ENCODE measurements at regions not wholly inside any gene's neighbourhood (a gene's known extent, or its start where the extent isn't known, plus 50 kb on each side); places are given as distances from the start of the nearest gene placed in this dataset.
A peak's percentile ranks its signal among the peaks of the same experiment; 100 is the strongest.

GRCh38 chr3:31254483-31254882, 278.2 kb upstream of the STT3B start:
- DNase-seq, result no peak

- DNase-seq, result no peak
Observed at GRCh38 chr3:31255007-31255581, 277.6 kb upstream of the STT3B start.

GRCh38 chr3:31262201-31262600, 270.5 kb upstream of the STT3B start:
- no peak for DNase-seq

- no peak for DNase-seq
Observed at GRCh38 chr3:31263897-31264296, 268.8 kb upstream of the STT3B start.

GRCh38 chr3:31265646-31266428, 266.9 kb upstream of the STT3B start:
- DNase-seq, result no peak

GRCh38 chr3:31268868-31269267, 263.9 kb upstream of the STT3B start:
- no peak for DNase-seq

- DNase-seq, result no peak
Observed at GRCh38 chr3:31270010-31270409, 262.7 kb upstream of the STT3B start.

- peak; percentile 49 for DNase-seq
Observed at GRCh38 chr3:31274326-31275024, 258.2 kb upstream of the STT3B start.

GRCh38 chr3:31275038-31275572, 257.6 kb upstream of the STT3B start:
- peak; percentile 64 for DNase-seq

- no peak for DNase-seq
Observed at GRCh38 chr3:31275583-31275982, 257.1 kb upstream of the STT3B start.

- DNase-seq, result peak; percentile 6
Observed at GRCh38 chr3:31277582-31277981, 255.1 kb upstream of the STT3B start.

GRCh38 chr3:31278532-31278931, 254.2 kb upstream of the STT3B start:
- no peak for DNase-seq

- no peak for DNase-seq
Observed at GRCh38 chr3:31284776-31285175, 247.9 kb upstream of the STT3B start.

GRCh38 chr3:31285833-31286486, 246.8 kb upstream of the STT3B start:
- DNase-seq, result no peak

GRCh38 chr3:31288224-31288623, 244.5 kb upstream of the STT3B start:
- DNase-seq, result no peak

- DNase-seq, result peak; percentile 25
Observed at GRCh38 chr3:31288641-31289100, 244.1 kb upstream of the STT3B start.

GRCh38 chr3:31289584-31289983, 243.1 kb upstream of the STT3B start:
- no peak for DNase-seq

GRCh38 chr3:31290046-31290445, 242.7 kb upstream of the STT3B start:
- no peak for DNase-seq

- DNase-seq, result no peak
Observed at GRCh38 chr3:31291818-31292217, 240.9 kb upstream of the STT3B start.

GRCh38 chr3:31294430-31295149, 238.1 kb upstream of the STT3B start:
- peak; percentile 9 for DNase-seq

- no peak for DNase-seq
Observed at GRCh38 chr3:31295150-31295765, 237.5 kb upstream of the STT3B start.

GRCh38 chr3:31297726-31298298, 234.9 kb upstream of the STT3B start:
- DNase-seq, result no peak

Data from fibroblast of skin of right biceps (primary cell).